ENCODE measurements at regions not wholly inside any gene's neighbourhood (a gene's known extent, or its start where the extent isn't known, plus 50 kb on each side); places are given as distances from the start of the nearest gene placed in this dataset.

GRCh38 chr10:36703179-36703578, 422.2 kb upstream of the ANKRD30A start:
- Histone ChIP-seq H3K4me3 (no peak overlapping the region), H3K27ac (no peak overlapping the region)
- TF ChIP-seq CTCF (IDR thresholded peaks at IDR 0.05) = no peak
- DNase-seq (ENCODE audit: low spot score) = no peak

- Histone ChIP-seq H3K27ac (no peak overlapping the region), H3K4me3 (no peak overlapping the region)
- no peak for TF ChIP-seq CTCF (IDR thresholded peaks at IDR 0.05)
- no peak for DNase-seq (ENCODE audit: low spot score)
These were observed 425.3 kb upstream of the ANKRD30A start for GRCh38 chr10:36700123-36700522.

- no peak for DNase-seq (ENCODE audit: low spot score)
- no peak for TF ChIP-seq CTCF (IDR thresholded peaks at IDR 0.05)
- H3K27ac ChIP-seq = no peak overlapping the region
- H3K4me3 ChIP-seq = no peak overlapping the region
These were observed 432.6 kb upstream of the ANKRD30A start for GRCh38 chr10:36692759-36693158.

- no peak for TF ChIP-seq CTCF (IDR thresholded peaks at IDR 0.05)
- no peak overlapping the region for H3K27ac ChIP-seq
- H3K4me3 ChIP-seq = no peak overlapping the region
- DNase-seq (ENCODE audit: low spot score) = no peak
These were observed 436.7 kb upstream of the ANKRD30A start for GRCh38 chr10:36688717-36689116.

- no peak for DNase-seq (ENCODE audit: low spot score)
- Histone ChIP-seq H3K27ac (no peak overlapping the region), H3K4me3 (no peak overlapping the region)
- TF ChIP-seq CTCF (IDR thresholded peaks at IDR 0.05) = no peak
These were observed 442.0 kb upstream of the ANKRD30A start for GRCh38 chr10:36683421-36683820.

GRCh38 chr10:36681751-36682632, 443.4 kb upstream of the ANKRD30A start:
- no peak overlapping the region for H3K27ac ChIP-seq
- H3K4me3 ChIP-seq = no peak overlapping the region
- TF ChIP-seq CTCF (IDR thresholded peaks at IDR 0.05) = no peak
- DNase-seq (ENCODE audit: low spot score) = no peak

GRCh38 chr10:36679554-36679953, 445.8 kb upstream of the ANKRD30A start:
- TF ChIP-seq CTCF (IDR thresholded peaks at IDR 0.05) = no peak
- DNase-seq (ENCODE audit: low spot score) = no peak
- H3K4me3 ChIP-seq = no peak overlapping the region
- no peak overlapping the region for H3K27ac ChIP-seq
